H1 (cell line): ENCODE measurements at regions not wholly inside any gene's neighbourhood (a gene's known extent, or its start where the extent isn't known, plus 50 kb on each side); places are given as distances from the start of the nearest gene placed in this dataset.

ENCODE experiments used
- CTCF ChIA-PET: fragments of 300-600 bp; sonication (Branson Sonifier 250); formaldehyde crosslinking; loops from one replicate; lab custom pipeline; 2021; ENCODE audit not compliant: partially characterized antibody; lab: Charles Lee
- POLR2A ChIA-PET: fragments of 300-600 bp; sonication (Branson Sonifier 250); formaldehyde crosslinking; loops from one replicate; lab custom pipeline; 2021; ENCODE audit warnings: inconsistent platforms; ENCODE audit not compliant: partially characterized antibody; lab: Charles Lee
- DNase-seq, 2 experiments: peaks; one replicate each; pipeline versions ENCODE4 v3.0.0 to v3.0.0-alpha.2; 2010 to 2022; ENCODE audit warnings: low spot score in 2 of 2, low read depth in 1 of 2, mixed read lengths in 1 of 2
- FAIRE-seq: peaks from 2 replicates; lab custom pipeline; 2011; peaks lifted over from hg19 to GRCh38; lab: Jason Lieb, UNC
- H2AFZ ChIP-seq: 2 replicates; pipeline ENCODE4 v1.8.1; 2012; ENCODE audit warnings: low read length, inconsistent platforms
- H2AK5ac ChIP-seq: 2 replicates; pipeline ENCODE4 v1.6.1; 2013; ENCODE audit warnings: low read depth, low read length
- H2BK120ac ChIP-seq: replicated peaks from 2 replicates; pipeline ENCODE3; 2013; ENCODE audit warnings: low read depth, low read length, inconsistent platforms
- H2BK12ac ChIP-seq: 2 replicates; pipeline ENCODE4 v1.6.1; 2013; ENCODE audit warnings: low read depth, low read length
- H2BK15ac ChIP-seq: 2 replicates; pipeline ENCODE4 v1.6.1; 2013; ENCODE audit warnings: low read length
- H2BK20ac ChIP-seq: 2 replicates; pipeline ENCODE4 v1.6.1; 2013; ENCODE audit warnings: low read length
- H2BK5ac ChIP-seq: 2 replicates; pipeline ENCODE4 v1.6.1; 2013; ENCODE audit warnings: low read depth, low read length
- H3K14ac ChIP-seq: 2 replicates; pipeline ENCODE4 v1.6.1; 2013; ENCODE audit warnings: inconsistent platforms; ENCODE audit not compliant: insufficient read length
- H3K18ac ChIP-seq: 2 replicates; pipeline ENCODE4 v1.6.1; 2013; ENCODE audit warnings: low read length; ENCODE audit errors: extremely low read depth
- H3K23ac ChIP-seq: 2 replicates; pipeline ENCODE4 v1.6.1; 2013; ENCODE audit warnings: inconsistent platforms; ENCODE audit not compliant: insufficient read length
- H3K23me2 ChIP-seq: 2 replicates; pipeline ENCODE4 v1.6.1; 2013; ENCODE audit warnings: low read depth, low read length
- H3K27ac ChIP-seq: 2 replicates; pipeline ENCODE4 v1.6.1; 2011; ENCODE audit warnings: low read depth, low read length, inconsistent platforms
- H3K27me3 ChIP-seq, 4 experiments: replicated peaks in 1 of 4; 1 replicate in 1 of 4; 2 replicates in 3 of 4; pipeline versions ENCODE4 v1.6.1 to v1.8.1; 2011 to 2013; ENCODE audit warnings: low read length in 3 of 4, mild to moderate bottlenecking in 3 of 4, inconsistent platforms in 2 of 4, mixed read lengths in 2 of 4, moderate library complexity in 1 of 4; ENCODE audit not compliant: control insufficient read depth in 3 of 4, insufficient read depth in 3 of 4; ENCODE audit errors: extremely low read depth in 1 of 4
- H3K36me3 ChIP-seq, 4 experiments: 2 replicates each; pipeline versions ENCODE4 v1.6.1 to v1.8.1; 2011 to 2013; ENCODE audit warnings: mild to moderate bottlenecking in 4 of 4, low read length in 3 of 4, moderate library complexity in 2 of 4, control low read depth in 1 of 4, inconsistent platforms in 1 of 4; ENCODE audit not compliant: insufficient read depth in 4 of 4, control insufficient read depth in 2 of 4
- H3K4ac ChIP-seq: replicated peaks from 2 replicates; pipeline ENCODE3; 2013; ENCODE audit warnings: low read length, low read depth, mixed read lengths, inconsistent platforms; ENCODE audit not compliant: insufficient read length
- H3K4me1 ChIP-seq, 4 experiments: replicated peaks in 1 of 4; 1 replicate in 1 of 4; 2 replicates in 3 of 4; pipeline versions ENCODE4 v1.6.1 to v1.8.1; 2011 to 2013; ENCODE audit warnings: low read length in 3 of 4, inconsistent platforms in 2 of 4, mixed read lengths in 1 of 4; ENCODE audit not compliant: insufficient read depth in 4 of 4, control insufficient read depth in 3 of 4
- H3K4me2 ChIP-seq, 2 experiments: 2 replicates each; pipeline versions ENCODE4 v1.6.1 to v1.8.1; 2011 to 2013; ENCODE audit warnings: low read depth in 2 of 2, low read length in 2 of 2, control low read depth in 1 of 2, inconsistent platforms in 1 of 2, mild to moderate bottlenecking in 1 of 2; ENCODE audit not compliant: insufficient read depth in 1 of 2
- H3K4me3 ChIP-seq, 4 experiments: fragments of 200-600, 300-600 bp in 1 of 4; sonication (generic), shearing (Covaris generic), sonication (Bioruptor Twin) in 1 of 4; 2 replicates each; pipeline versions ENCODE4 v1.5.1 to v1.8.1; 2011 to 2016; ENCODE audit warnings: low read length in 4 of 4, low read depth in 3 of 4, control low read depth in 2 of 4, inconsistent platforms in 2 of 4, mild to moderate bottlenecking in 2 of 4, mixed read lengths in 1 of 4, moderate library complexity in 1 of 4; ENCODE audit not compliant: insufficient read depth in 2 of 4; ENCODE audit errors: extremely low read depth in 1 of 4
- H3K56ac ChIP-seq: replicated peaks from 2 replicates; pipeline ENCODE3; 2013; ENCODE audit warnings: low read depth, mild to moderate bottlenecking, mixed read lengths, low read length, inconsistent platforms; ENCODE audit not compliant: insufficient read length
- H3K79me1 ChIP-seq: 2 replicates; pipeline ENCODE4 v1.6.1; 2013; ENCODE audit warnings: low read depth, low read length, control low read depth
- H3K79me2 ChIP-seq, 2 experiments: 2 replicates each; pipeline versions ENCODE4 v1.6.1 to v1.8.1; 2012 to 2013; ENCODE audit warnings: low read length in 2 of 2, mild to moderate bottlenecking in 2 of 2, inconsistent platforms in 1 of 2; ENCODE audit not compliant: insufficient read depth in 2 of 2, control insufficient read depth in 1 of 2
- H3K9ac ChIP-seq, 4 experiments: replicated peaks in 1 of 4; 1 replicate in 1 of 4; 2 replicates in 3 of 4; pipeline versions ENCODE4 v1.6.1 to v1.8.1; 2011 to 2013; ENCODE audit warnings: low read depth in 3 of 4, low read length in 3 of 4, control low read depth in 2 of 4, mild to moderate bottlenecking in 2 of 4, moderate library complexity in 2 of 4, inconsistent platforms in 1 of 4; ENCODE audit errors: extremely low read depth in 1 of 4
- H3K9me3 ChIP-seq, 2 experiments: 2 replicates each; pipeline versions ENCODE4 v1.6.1 to v1.8.1; 2012 to 2013; ENCODE audit warnings: mild to moderate bottlenecking in 2 of 2, moderate library complexity in 2 of 2, control low read depth in 1 of 2, inconsistent platforms in 1 of 2, low read depth in 1 of 2, low read length in 1 of 2, mixed read lengths in 1 of 2; ENCODE audit not compliant: insufficient read depth in 2 of 2
- H4K20me1 ChIP-seq, 2 experiments: replicated peaks in 1 of 2; 2 replicates each; pipeline versions ENCODE3 to v1.8.1; 2011 to 2013; ENCODE audit warnings: inconsistent platforms in 2 of 2, low read length in 2 of 2, mild to moderate bottlenecking in 1 of 2; ENCODE audit not compliant: insufficient read depth in 2 of 2, control insufficient read depth in 1 of 2
- H4K5ac ChIP-seq: 2 replicates; pipeline ENCODE4 v1.6.1; 2013; ENCODE audit warnings: low read length, low read depth, mixed read lengths, inconsistent platforms; ENCODE audit not compliant: insufficient read length
- H4K8ac ChIP-seq: 2 replicates; pipeline ENCODE4 v1.8.0; 2013; ENCODE audit warnings: mild to moderate bottlenecking, moderate library complexity, low read length, inconsistent platforms; ENCODE audit not compliant: insufficient read depth; ENCODE audit errors: extremely low read depth
- H4K91ac ChIP-seq: replicated peaks from 2 replicates; pipeline ENCODE3; 2013; ENCODE audit warnings: low read length, mixed read lengths, inconsistent platforms; ENCODE audit not compliant: insufficient read length
- BRCA1 ChIP-seq: IDR thresholded peaks from 2 replicates; pipeline ENCODE4 v1.6.1; 2012; ENCODE audit warnings: low read depth, low read length, improper control_type of control experiment
- GABPA ChIP-seq: IDR thresholded peaks from 2 replicates; pipeline ENCODE4 v1.6.1; 2011; ENCODE audit warnings: mild to moderate bottlenecking, low read length, moderate library complexity, borderline replicate concordance; ENCODE audit not compliant: insufficient read depth
- JUN ChIP-seq: IDR thresholded peaks from 2 replicates; pipeline ENCODE4 v1.6.1; 2011; ENCODE audit warnings: low read depth, mild to moderate bottlenecking, improper control_type of control experiment, low read length
- MAFK ChIP-seq: IDR thresholded peaks from 2 replicates; pipeline ENCODE4 v1.6.1; 2012; ENCODE audit warnings: low read depth, mild to moderate bottlenecking, improper control_type of control experiment, low read length
- POLR2A ChIP-seq, 2 experiments: IDR thresholded peaks; 1 replicate in 1 of 2; 2 replicates in 1 of 2; pipeline ENCODE4 v1.6.1; 2011; ENCODE audit warnings: low read depth in 2 of 2, low read length in 2 of 2, mild to moderate bottlenecking in 2 of 2; ENCODE audit errors: control extremely low read depth in 1 of 2
- RBBP5 ChIP-seq: IDR thresholded peaks from 2 replicates; pipeline ENCODE4 v1.7.1; 2012; ENCODE audit warnings: low read depth, mild to moderate bottlenecking, inconsistent platforms, low read length, moderate library complexity, borderline replicate concordance
- RFX5 ChIP-seq: IDR thresholded peaks from 2 replicates; pipeline ENCODE4 v1.6.1; 2011; ENCODE audit warnings: low read depth, low read length, improper control_type of control experiment, borderline replicate concordance
- SAP30 ChIP-seq: fragments of 300-600 bp; sonication (generic); IDR thresholded peaks from 2 replicates; pipeline ENCODE4 v1.7.1; 2012; ENCODE audit warnings: low read length, moderate library complexity, mild to moderate bottlenecking, inconsistent platforms; ENCODE audit not compliant: insufficient read depth, insufficient replicate concordance
- SIX5 ChIP-seq: IDR thresholded peaks from 2 replicates; pipeline ENCODE4 v1.6.1; 2011; ENCODE audit warnings: mild to moderate bottlenecking, low read depth, low read length
- SP1 ChIP-seq: IDR thresholded peaks from 2 replicates; pipeline ENCODE4 v1.6.1; 2011; ENCODE audit warnings: low read depth, low read length
- SP4 ChIP-seq: IDR thresholded peaks from 2 replicates; pipeline ENCODE4 v1.6.1; 2012; ENCODE audit warnings: low read length, inconsistent platforms
- WGBS, 2 experiments: shearing (Covaris generic) in 1 of 2; methylation state at CpG; one replicate each; pipeline versions ENCODE4 v1.1.6 to v1.1.7; 2013 to 2015; ENCODE audit warnings: low lambda C conversion rate in 2 of 2, mixed read lengths in 2 of 2, inconsistent platforms in 1 of 2, low coverage in 1 of 2, missing lambda C conversion rate in 1 of 2; ENCODE audit not compliant: insufficient replicate concordance in 2 of 2, insufficient coverage in 1 of 2, insufficient read length in 1 of 2; ENCODE audit errors: extremely low coverage in 1 of 2, missing lambda C conversion rate in 1 of 2; 5-methylcytosine and 5-hydroxymethylcytosine counted together
- TF ChIP-seq, protein P1 (sequence below): IDR thresholded peaks from 2 replicates; pipeline ENCODE4 v1.6.1; 2011; ENCODE audit warnings: low read depth, mild to moderate bottlenecking, low read length; ENCODE audit not compliant: insufficient read depth
- TF ChIP-seq, protein P2 (sequence below), 3 experiments: IDR thresholded peaks; 1 replicate in 2 of 3; 2 replicates in 1 of 3; pipeline versions ENCODE4 v1.5.1 to v1.6.1; 2011; ENCODE audit warnings: low read length in 3 of 3, mild to moderate bottlenecking in 3 of 3, inconsistent platforms in 2 of 3, low read depth in 1 of 3, moderate library complexity in 1 of 3; ENCODE audit not compliant: insufficient read depth in 1 of 3; ENCODE audit errors: control extremely low read depth in 1 of 3

DNA sequence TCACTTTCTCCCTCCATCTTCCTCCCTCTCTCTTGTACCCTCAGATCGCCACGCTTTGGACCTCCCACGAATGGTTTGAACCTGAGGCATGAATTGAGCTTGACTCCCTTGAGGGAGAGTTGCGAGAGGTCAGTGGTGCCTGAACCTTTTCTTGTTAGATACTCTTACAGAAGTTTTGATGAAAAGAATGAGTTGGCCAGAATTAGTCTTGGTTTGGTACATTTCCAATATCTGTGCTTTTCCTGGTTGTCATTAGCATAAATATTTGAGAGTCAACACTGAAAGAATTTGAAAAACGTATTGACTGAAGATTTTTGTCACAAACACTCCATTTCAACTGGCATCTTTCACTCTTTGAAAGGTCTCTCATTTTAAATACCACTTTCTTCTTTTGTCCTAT, 510.6 kb upstream of the DIPK2B start:
- Histone ChIP-seq H3K27me3 (no peaks in the 10 kb centered on the region), H2BK5ac (no peak overlapping the region), H4K91ac (no peak overlapping the region), H2BK20ac (no peak overlapping the region), H3K23ac (no peak overlapping the region), H3K9me3 (no peaks in the 10 kb centered on the region), H4K5ac (no peak overlapping the region), H2BK120ac (no peak overlapping the region), H3K36me3 (no peaks in the 10 kb centered on the region), H3K18ac (no peak overlapping the region), H2BK15ac (no peak overlapping the region), H3K4me1 (no peaks in the 10 kb centered on the region), H3K56ac (no peak overlapping the region), H3K14ac (no peak overlapping the region), H4K20me1 (no peaks in the 10 kb centered on the region), H3K79me2 (no peaks in the 10 kb centered on the region), H3K79me1 (no peaks in the 10 kb centered on the region), H2AK5ac (no peak overlapping the region), H2BK12ac (no peak overlapping the region), H3K9ac (no peak overlapping the region), H3K27ac (no peak overlapping the region), H2AFZ (no peak overlapping the region), H4K8ac (no peak overlapping the region), H3K4me3 (no peak overlapping the region), H3K23me2 (no peaks in the 10 kb centered on the region), H3K4me2 (no peak overlapping the region), H3K4ac (no peak overlapping the region)
- DNase-seq (no peak), FAIRE-seq (no peak)
- ChIA-PET CTCF (no interaction called here), POLR2A (no interaction called here)
- TF ChIP-seq, protein P1, sequence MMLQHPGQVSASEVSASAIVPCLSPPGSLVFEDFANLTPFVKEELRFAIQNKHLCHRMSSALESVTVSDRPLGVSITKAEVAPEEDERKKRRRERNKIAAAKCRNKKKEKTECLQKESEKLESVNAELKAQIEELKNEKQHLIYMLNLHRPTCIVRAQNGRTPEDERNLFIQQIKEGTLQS, result no peak
- no peak for TF ChIP-seq SAP30
- no peak for TF ChIP-seq POLR2A (IDR thresholded peaks at IDR 0.05; ENCODE audit: control extremely low read depth in 1 of 2, low read depth in 2 of 2, low read length in 2 of 2)
- TF ChIP-seq JUN, result no peak
- no peak for TF ChIP-seq SIX5
- no peak for TF ChIP-seq MAFK
- TF ChIP-seq SP1, result no peak
- TF ChIP-seq, protein P2, sequence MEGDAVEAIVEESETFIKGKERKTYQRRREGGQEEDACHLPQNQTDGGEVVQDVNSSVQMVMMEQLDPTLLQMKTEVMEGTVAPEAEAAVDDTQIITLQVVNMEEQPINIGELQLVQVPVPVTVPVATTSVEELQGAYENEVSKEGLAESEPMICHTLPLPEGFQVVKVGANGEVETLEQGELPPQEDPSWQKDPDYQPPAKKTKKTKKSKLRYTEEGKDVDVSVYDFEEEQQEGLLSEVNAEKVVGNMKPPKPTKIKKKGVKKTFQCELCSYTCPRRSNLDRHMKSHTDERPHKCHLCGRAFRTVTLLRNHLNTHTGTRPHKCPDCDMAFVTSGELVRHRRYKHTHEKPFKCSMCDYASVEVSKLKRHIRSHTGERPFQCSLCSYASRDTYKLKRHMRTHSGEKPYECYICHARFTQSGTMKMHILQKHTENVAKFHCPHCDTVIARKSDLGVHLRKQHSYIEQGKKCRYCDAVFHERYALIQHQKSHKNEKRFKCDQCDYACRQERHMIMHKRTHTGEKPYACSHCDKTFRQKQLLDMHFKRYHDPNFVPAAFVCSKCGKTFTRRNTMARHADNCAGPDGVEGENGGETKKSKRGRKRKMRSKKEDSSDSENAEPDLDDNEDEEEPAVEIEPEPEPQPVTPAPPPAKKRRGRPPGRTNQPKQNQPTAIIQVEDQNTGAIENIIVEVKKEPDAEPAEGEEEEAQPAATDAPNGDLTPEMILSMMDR (IDR thresholded peaks at IDR 0.05; ENCODE audit: control extremely low read depth in 1 of 3, insufficient read depth in 1 of 3, low read depth in 1 of 3, low read length in 3 of 3), result no peak
- no peak for TF ChIP-seq SP4
- TF ChIP-seq RBBP5, result no peak
- no peak for TF ChIP-seq GABPA
- TF ChIP-seq BRCA1, result no peak
- no peak for TF ChIP-seq RFX5
- WGBS, 2 experiments, result 87% methylated on average over 5 of the region's 5 CpGs; no CpG with 5 or more reads in 1 of the 2 experiments
